ENCODE measurements at regions not wholly inside any gene's neighbourhood (a gene's known extent, or its start where the extent isn't known, plus 50 kb on each side); places are given as distances from the start of the nearest gene placed in this dataset.

DNA sequence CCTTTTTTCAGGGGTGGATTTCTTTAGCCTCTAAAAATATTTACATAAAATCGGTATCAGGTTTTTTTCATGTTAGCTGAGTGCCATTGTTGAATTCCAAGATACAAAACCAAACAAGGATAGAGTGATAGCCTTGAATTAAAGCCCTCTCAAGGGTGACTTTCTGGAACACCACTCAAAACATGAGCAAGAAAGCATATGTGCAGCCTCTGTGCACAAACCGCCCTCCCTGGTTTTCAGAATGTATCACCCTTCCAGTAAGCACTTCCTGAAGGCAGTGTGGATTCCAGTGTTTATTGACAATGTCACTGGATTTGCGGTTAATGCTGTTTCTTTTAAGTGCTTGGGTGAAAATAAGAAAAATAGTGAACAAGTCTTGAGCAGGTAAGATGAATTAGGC, 597.7 kb downstream of the TMEM114 start:
- dilution Hi-C loops (cut with MboI; ENCODE audit: extremely low pct_ligation_motif_present, low sequenced_read_pairs) = no loop called here
- H3K9me1 ChIP-seq (ENCODE audit: control insufficient read depth, extremely low read depth, insufficient read depth, low read length) = no peaks in the 10 kb centered on the region

DNA sequence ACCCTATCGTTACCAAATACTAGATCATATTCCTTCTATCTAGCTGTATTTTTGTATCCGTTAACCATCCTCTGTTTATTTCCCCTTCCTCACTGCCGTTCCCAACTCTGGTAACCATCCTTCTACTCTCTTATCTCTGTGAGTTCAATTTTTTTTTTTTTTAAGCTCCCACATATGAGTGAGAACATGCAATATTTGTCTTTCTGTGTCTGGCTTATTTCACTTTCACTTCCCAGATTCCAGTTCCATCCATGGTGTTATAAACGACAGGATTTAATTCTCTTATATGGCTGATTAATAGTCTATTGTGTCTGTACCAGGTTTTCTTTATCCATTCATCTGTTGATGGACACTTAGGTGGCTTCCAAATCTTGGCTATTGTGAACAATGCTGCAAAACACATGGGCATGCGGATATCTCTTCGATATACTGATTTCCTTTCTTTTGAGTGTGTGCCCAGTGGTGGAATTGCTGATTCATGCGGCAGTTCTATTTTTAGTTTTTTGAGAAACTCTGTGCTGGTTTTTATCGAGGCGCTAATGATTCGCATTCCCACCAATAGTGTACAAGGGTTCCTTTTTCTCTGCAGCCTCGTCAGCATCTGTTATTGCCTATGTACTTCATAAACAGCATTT, 599.6 kb downstream of the TMEM114 start:
- FAIRE-seq = no peak
- no peaks in the 10 kb centered on the region for H3K27me3 ChIP-seq (ENCODE audit: control insufficient read depth, extremely low read depth, insufficient read depth, low read length)

More for the DNA sequence above, 597.7 kb downstream of the TMEM114 start:
- no peaks in the 10 kb centered on the region for H3K36me3 ChIP-seq (ENCODE audit: control insufficient read depth in 2 of 2, extremely low read depth in 1 of 2, insufficient read depth in 2 of 2, low read length in 2 of 2)
- no peak overlapping the region for H3K27ac ChIP-seq (ENCODE audit: control insufficient read depth, insufficient read depth, low read length)
- DNase-seq (ENCODE audit: low read depth, low spot score) = no peak
- no peaks in the 10 kb centered on the region for H4K20me1 ChIP-seq (ENCODE audit: control insufficient read depth, extremely low read depth, insufficient read depth, low read length)
- no peaks in the 10 kb centered on the region for H3K4me1 ChIP-seq (ENCODE audit: control insufficient read depth, extremely low read depth, insufficient read depth, low read length)
- H3K27me3 ChIP-seq (ENCODE audit: control insufficient read depth, extremely low read depth, insufficient read depth, low read length) = no peaks in the 10 kb centered on the region
- no peak overlapping the region for H3K9ac ChIP-seq (ENCODE audit: control insufficient read depth, extremely low read depth, insufficient read depth, low read length)
- H3K4me3 ChIP-seq (ENCODE audit: control insufficient read depth in 2 of 3, extremely low read depth in 1 of 3, insufficient read depth in 2 of 3, low read depth in 1 of 3, low read length in 3 of 3) = no peak overlapping the region
- H3K79me2 ChIP-seq (ENCODE audit: control insufficient read depth, insufficient read depth, low read length) = no peaks in the 10 kb centered on the region
- no peak overlapping the region for H2AFZ ChIP-seq (ENCODE audit: control insufficient read depth, low read length)
- TF ChIP-seq, protein P1, sequence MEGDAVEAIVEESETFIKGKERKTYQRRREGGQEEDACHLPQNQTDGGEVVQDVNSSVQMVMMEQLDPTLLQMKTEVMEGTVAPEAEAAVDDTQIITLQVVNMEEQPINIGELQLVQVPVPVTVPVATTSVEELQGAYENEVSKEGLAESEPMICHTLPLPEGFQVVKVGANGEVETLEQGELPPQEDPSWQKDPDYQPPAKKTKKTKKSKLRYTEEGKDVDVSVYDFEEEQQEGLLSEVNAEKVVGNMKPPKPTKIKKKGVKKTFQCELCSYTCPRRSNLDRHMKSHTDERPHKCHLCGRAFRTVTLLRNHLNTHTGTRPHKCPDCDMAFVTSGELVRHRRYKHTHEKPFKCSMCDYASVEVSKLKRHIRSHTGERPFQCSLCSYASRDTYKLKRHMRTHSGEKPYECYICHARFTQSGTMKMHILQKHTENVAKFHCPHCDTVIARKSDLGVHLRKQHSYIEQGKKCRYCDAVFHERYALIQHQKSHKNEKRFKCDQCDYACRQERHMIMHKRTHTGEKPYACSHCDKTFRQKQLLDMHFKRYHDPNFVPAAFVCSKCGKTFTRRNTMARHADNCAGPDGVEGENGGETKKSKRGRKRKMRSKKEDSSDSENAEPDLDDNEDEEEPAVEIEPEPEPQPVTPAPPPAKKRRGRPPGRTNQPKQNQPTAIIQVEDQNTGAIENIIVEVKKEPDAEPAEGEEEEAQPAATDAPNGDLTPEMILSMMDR (optimal IDR thresholded peaks at IDR 0.05 in 1 of 3, IDR thresholded peaks at IDR 0.05 in 1 of 3, conservative IDR thresholded peaks at IDR 0.05 in 1 of 3; ENCODE audit: extremely low read depth in 1 of 3, insufficient read depth in 2 of 3, low read length in 3 of 3) = no peak
- no peak for TF ChIP-seq EZH2 (IDR thresholded peaks at IDR 0.05; ENCODE audit: low read length)
- H3K9me3 ChIP-seq (ENCODE audit: control insufficient read depth, low read depth, low read length) = no peaks in the 10 kb centered on the region
- FAIRE-seq = no peak
- no peak overlapping the region for H3K4me2 ChIP-seq (ENCODE audit: control insufficient read depth, extremely low read depth, insufficient read depth, low read depth, low read length)

More for the DNA sequence above, 599.6 kb downstream of the TMEM114 start:
- Histone ChIP-seq H3K27ac (ENCODE audit: control insufficient read depth, insufficient read depth, low read length) (no peak overlapping the region), H4K20me1 (ENCODE audit: control insufficient read depth, extremely low read depth, insufficient read depth, low read length) (no peaks in the 10 kb centered on the region), H3K4me2 (ENCODE audit: control insufficient read depth, extremely low read depth, insufficient read depth, low read depth, low read length) (no peak overlapping the region), H3K9me1 (ENCODE audit: control insufficient read depth, extremely low read depth, insufficient read depth, low read length) (no peaks in the 10 kb centered on the region), H2AFZ (ENCODE audit: control insufficient read depth, low read length) (no peak overlapping the region), H3K9ac (ENCODE audit: control insufficient read depth, extremely low read depth, insufficient read depth, low read length) (no peak overlapping the region), H3K79me2 (ENCODE audit: control insufficient read depth, insufficient read depth, low read length) (no peaks in the 10 kb centered on the region), H3K4me1 (ENCODE audit: control insufficient read depth, extremely low read depth, insufficient read depth, low read length) (no peaks in the 10 kb centered on the region), H3K9me3 (ENCODE audit: control insufficient read depth, low read depth, low read length) (no peaks in the 10 kb centered on the region), H3K36me3 (ENCODE audit: control insufficient read depth in 2 of 2, extremely low read depth in 1 of 2, insufficient read depth in 2 of 2, low read length in 2 of 2) (no peaks in the 10 kb centered on the region), H3K4me3 (ENCODE audit: control insufficient read depth in 2 of 3, extremely low read depth in 1 of 3, insufficient read depth in 2 of 3, low read depth in 1 of 3, low read length in 3 of 3) (no peak overlapping the region)
- no peak for DNase-seq (ENCODE audit: low read depth, low spot score)
- dilution Hi-C loops (cut with MboI; ENCODE audit: extremely low pct_ligation_motif_present, low sequenced_read_pairs) = no loop called here
- TF ChIP-seq, protein P1 (optimal IDR thresholded peaks at IDR 0.05 in 1 of 3, IDR thresholded peaks at IDR 0.05 in 1 of 3, conservative IDR thresholded peaks at IDR 0.05 in 1 of 3; ENCODE audit: extremely low read depth in 1 of 3, insufficient read depth in 2 of 3, low read length in 3 of 3) = no peak
- no peak for TF ChIP-seq EZH2 (IDR thresholded peaks at IDR 0.05; ENCODE audit: low read length)
